GM19372 (cell line): ENCODE measurements at regions not wholly inside any gene's neighbourhood (a gene's known extent, or its start where the extent isn't known, plus 50 kb on each side); places are given as distances from the start of the nearest gene placed in this dataset.

Experiments used
- ATAC-seq: cut with Tn5 transposase; IDR thresholded peaks from one replicate; pipeline ENCODE4 v1.9.1; 2021; ENCODE audit warnings: mild to moderate bottlenecking, low read depth, moderate library complexity; ENCODE audit not compliant: unreplicated experiment

DNA sequence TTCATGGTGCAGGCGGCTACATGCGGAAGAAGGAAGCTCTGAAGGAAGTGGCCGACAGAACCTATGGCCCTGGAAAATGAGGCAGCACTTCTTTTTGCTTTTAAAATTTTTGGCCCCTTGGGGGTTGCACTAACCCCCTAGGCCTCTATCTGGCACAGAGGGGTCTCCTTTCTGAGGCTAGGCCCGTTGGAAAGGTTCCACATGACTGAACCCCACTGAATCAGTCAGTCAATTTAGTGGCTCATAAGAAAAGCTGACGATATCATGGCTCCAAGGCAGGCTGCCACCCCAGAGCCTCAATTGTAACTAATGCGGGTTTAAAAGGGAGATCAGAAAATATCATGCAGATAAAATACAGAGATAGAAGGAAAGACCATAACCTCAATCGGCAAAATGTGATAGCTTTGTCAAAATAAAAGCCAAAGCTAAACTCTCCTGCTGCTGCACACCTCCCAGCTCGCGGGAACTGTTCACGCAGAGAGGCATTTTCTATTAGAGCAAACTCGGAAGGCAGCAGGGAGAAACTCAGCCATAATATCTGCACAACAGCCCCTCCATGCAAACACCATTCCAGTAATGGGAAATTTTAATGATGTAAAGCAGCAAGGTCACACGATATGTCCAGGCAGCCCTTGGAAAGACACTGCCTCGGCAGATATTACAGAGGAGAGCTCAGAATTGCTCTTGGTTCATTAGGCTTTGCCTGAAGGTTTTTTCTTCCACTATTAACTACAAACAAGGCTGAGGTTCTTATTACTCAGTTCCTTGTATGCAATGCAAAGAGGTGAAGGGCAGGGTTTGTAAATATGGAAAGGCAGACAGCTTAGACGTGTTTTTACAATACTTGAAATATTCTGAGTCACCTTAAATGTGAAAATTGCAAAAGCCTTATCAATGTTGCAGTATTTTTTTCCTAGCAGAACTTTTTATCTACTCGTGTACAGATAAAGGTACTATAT lies 200.4 kb upstream of the PMFBP1 start:
- no peak for ATAC-seq

- ATAC-seq: no peak
These were observed 199.5 kb upstream of the PMFBP1 start for GRCh38 chr16:72371307-72372086.

DNA sequence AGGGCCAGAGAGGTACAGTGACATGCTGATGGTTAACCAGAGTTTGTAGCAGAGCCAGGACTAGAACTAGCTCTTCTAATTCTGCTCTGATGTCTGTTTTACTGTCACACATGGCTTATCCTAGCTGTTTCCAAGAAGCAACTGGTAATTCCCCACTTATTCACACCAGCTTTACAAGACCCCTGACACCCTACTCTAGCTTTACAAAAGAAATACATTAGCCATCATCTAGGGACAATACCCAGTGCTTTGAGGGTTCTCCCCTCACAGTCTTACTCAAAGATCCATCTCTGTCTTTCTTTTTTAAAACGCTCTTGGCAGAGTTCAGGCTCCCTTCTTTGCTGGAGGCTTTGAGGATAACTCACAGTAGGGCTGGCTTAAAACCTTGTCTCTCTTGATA lies 197.3 kb upstream of the PMFBP1 start:
- ATAC-seq: no peak

DNA sequence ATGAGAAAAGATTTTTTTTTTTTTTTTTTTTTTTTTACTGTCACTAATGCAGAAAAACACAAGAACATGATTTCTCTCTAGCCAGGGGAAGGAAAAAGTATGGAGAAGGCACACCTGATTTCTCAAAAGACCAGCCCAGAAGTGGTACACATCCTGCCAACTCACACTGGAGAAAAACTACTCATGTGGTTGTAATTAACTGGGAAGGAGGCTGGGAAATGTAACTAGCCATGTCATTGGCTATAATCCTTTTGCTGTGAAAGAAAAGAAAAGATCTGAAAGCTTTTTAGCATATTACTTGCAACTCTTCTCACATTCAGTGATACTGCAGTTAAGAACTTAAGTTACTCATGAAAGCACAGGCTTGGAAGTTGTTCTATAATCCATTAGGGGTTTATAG lies 195.9 kb upstream of the PMFBP1 start:
- ATAC-seq: no peak

- no peak for ATAC-seq
These were observed 191.0 kb upstream of the PMFBP1 start for GRCh38 chr16:72362973-72363372.

- no peak for ATAC-seq
These were observed 190.5 kb upstream of the PMFBP1 start for GRCh38 chr16:72362476-72362875.

DNA sequence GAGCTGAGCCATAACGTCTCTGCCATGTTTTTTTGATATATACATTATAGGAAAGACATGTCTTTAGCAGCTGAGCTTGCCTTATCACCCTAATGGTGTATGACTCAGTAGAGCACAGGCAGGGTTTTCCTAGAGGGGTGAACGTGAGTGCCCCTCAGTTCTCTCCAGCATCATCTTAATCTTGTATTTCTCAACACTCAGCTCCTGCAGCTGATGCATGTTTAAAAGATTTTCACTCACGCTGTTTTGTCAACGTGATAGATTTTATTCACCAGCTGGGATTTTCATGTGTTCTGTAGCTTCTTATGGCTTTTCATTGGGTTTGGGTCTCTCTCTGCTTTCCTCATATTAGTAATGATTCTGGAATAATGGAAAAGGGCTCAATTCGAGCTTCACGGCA lies 186.0 kb upstream of the PMFBP1 start:
- no peak for ATAC-seq

DNA sequence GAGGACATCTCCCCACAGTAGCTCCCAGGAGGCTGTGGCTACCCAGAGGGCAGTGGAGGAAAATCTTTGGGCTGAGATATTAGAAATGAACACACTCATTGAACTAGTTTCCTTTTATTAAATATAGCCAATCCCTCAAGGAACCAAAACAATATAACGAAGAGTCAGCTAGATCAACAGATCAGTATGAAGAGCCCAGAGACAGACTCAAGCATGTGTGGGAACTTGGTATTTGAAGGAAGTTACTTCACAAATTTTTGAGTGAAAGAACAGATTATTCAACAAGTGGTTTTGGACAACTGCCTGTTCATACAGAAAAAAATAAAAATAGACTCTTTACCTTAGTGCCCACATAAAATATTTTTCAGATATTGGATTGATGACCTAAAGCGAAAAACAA lies 183.6 kb upstream of the PMFBP1 start:
- ATAC-seq: no peak

GRCh38 chr16:72349719-72350118 lies 177.8 kb upstream of the PMFBP1 start:
- ATAC-seq: no peak

DNA sequence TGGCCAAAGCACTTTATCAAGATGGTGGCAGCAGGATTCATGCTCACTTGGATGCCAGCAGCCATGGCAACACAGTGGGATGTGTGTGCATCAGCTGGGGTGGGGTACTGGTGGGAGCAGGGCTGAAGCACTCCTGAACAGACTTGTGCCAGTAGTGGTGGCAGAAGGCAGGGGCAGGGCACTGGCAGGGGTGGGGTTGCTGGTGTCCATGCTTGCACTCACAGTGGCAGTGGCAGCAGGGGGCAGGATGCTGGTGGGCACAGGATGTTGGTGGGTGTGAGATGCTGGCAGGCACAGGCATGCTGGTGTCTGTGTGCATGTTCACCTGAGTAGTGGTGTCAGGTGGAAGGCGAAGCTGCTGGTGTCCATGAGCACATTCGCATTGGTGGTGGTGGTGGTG lies 161.0 kb upstream of the PMFBP1 start:
- no peak for ATAC-seq

GRCh38 chr16:72324578-72324977 lies 152.6 kb upstream of the PMFBP1 start:
- ATAC-seq: no peak

DNA sequence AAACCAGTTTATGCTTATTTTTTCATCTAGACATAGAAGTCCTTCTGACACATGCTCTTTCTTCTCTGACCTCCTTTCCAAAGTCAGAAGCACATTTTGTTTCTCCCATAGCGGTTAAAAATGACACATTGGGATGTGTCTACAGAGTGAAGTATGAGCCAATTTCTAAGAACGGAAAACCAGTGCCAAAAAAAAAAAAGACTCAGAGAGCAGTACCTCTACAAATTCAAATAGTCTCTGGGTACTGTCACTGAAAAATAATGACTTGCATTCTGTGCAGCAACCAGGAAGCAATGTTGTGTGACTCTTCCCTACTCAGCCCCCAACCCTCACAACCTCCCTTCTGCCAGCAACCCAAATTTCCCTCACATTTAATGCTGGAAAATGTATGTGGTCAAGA lies 145.5 kb upstream of the PMFBP1 start:
- ATAC-seq: no peak

- no peak for ATAC-seq
These were observed 141.9 kb upstream of the PMFBP1 start for GRCh38 chr16:72313903-72314302.

DNA sequence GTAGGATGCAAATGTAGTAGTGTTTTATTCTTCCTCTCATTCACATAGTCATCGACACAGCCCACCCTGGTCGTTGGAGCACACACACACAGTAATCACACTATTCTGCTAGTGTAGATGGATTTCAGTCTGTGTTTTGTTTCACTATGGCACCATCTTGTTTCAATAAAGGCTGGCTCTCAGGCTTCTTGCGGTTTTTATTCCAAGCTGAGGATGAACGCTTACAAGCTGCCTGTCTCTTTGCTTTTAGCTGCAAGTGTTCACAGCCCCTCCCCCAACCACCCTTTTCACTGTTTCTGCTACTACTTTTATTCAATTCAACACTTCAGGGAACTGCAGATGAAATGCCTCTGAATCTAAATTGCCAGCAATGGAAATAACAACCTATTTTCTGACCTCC lies 140.9 kb upstream of the PMFBP1 start:
- ATAC-seq: no peak

DNA sequence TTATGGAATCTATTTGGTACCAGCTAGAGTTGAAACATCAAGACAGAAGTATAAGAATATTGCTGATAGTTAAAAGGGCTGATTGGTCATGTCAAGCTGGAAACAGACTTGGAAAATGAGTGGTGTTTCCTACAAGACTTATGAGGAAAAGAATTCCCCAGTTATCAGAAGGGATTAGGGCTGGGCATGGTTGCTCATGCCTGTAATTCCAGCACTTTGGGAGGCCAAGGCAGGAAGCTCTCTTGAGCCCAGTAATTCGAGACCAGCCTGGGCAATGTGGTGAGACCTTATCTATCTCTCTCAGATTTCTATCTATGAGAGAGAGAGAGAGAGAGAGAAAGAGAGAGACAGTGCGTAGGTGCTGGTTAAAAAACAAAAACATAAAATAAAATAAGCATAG lies 139.5 kb upstream of the PMFBP1 start:
- no peak for ATAC-seq

DNA sequence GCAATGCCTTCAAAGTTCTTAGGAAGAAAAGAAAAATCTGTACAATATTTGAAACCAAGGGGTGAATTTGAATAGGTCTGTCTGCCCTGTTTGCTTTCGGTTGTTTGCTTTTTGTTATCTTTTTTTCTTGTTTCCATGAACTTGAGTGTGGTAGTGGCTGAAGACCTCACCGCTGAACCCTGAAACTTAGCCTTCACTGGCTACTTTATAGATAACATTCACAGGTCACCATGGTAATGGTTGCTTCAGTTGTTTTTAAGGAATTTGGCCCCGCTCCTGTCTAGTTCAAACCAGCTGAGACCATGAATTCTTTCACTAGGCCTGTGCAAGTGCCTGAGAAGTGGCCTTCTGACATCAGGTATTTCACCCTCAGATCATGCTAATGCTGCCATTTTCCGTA lies 137.0 kb upstream of the PMFBP1 start:
- no peak for ATAC-seq

DNA sequence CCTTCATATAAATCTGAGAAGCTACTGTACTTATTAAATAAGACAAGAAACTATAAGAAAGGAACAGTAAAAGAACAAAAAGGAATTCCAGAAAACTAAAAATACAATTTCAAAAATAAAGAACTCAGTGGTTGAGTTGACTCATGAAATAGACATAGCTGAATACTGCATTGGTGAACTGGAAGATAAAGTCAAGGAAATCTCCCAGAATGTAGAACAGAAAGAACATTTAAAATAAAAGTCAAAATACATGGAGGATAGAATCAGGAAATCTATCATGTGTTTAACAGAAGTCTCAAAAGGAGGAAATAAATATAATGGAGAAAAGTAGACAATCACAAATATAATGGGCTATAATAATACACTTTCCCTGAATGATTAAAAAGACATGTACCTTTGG lies 136.4 kb upstream of the PMFBP1 start:
- ATAC-seq: no peak

- no peak for ATAC-seq
These were observed 130.4 kb upstream of the PMFBP1 start for GRCh38 chr16:72302332-72302731.

DNA sequence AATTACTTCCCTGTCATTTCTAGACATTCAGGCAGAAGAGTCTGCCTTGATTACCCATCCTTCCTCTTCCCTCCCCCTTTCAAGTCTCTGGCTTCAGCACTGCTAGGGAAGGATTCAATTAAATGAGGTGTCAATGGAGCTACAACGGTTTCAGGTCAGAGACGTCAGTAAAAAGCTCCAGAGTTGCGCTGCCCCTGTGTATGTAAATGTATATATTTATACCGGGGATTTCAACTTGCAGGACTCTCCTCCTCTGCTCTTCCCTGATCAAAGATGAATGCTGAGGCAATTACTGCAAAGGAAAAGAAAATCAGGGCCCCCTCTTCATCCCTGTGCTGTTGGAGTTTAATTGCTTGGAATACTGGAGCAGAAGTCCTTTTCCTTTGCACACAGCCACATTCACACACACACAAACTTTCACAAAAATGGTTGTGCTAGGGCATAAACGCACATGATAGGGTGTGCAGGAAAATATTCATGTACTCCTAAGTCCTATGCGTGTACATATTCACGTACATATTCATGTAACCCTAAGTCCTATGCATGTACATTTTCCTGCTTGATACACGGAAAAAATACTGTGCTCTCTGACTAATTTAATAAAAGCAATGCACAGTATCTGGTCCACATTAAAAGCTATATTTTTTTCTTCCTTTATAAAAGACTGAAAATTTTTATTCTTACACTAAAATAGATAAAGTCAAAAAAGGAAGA lies 129.7 kb upstream of the PMFBP1 start:
- no peak for ATAC-seq

DNA sequence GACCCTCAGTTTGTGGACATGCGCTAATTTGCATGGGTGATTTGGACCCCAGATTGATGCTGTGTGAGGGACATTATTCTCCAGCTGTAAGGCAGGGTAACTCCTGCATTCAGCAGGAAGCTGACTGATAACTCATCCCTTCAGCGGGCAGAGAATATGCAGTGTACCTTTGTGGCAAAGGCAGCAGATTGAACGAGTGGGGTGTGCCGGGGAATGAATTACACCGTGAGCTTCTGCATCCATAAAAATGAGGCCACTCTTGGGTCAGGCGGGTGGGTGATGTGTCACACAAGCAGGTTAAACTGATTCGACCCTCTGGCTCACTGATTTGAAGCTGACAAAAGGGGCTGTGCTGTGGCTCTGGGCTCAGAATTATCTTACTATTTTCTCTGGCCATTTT lies 128.9 kb upstream of the PMFBP1 start:
- no peak for ATAC-seq

GRCh38 chr16:72299684-72300243 lies 127.8 kb upstream of the PMFBP1 start:
- ATAC-seq: no peak
